ENCODE measurements at regions not wholly inside any gene's neighbourhood (a gene's known extent, or its start where the extent isn't known, plus 50 kb on each side); places are given as distances from the start of the nearest gene placed in this dataset.

- no peaks in the 10 kb centered on the region for H3K9me2 ChIP-seq (replicated peaks; ENCODE audit: insufficient read depth, low read length)
- peak overlapping the region; percentile 70; the same call in 1 of the 2 replicates for H2AFZ ChIP-seq (ENCODE audit: low read length)
- H3K4me2 ChIP-seq (ENCODE audit: low read depth, low read length): peak overlapping the region; percentile 84
- no peaks in the 10 kb centered on the region for H3K27me3 ChIP-seq (replicated peaks; ENCODE audit: insufficient read depth, low read length)
- H3K9me3 ChIP-seq (replicated peaks; ENCODE audit: insufficient read depth, low read length): no peaks in the 10 kb centered on the region
- no peaks in the 10 kb centered on the region for H3K79me2 ChIP-seq (ENCODE audit: low read length)
- peak overlapping the region; percentile 52; the same call in 1 of the 2 replicates for H3K27ac ChIP-seq (ENCODE audit: low read length)
- TF ChIP-seq EZH2phosphoT487 (IDR thresholded peaks at IDR 0.05; ENCODE audit: low read length) (no peak), EZH2 (optimal IDR thresholded peaks at IDR 0.05; ENCODE audit: low read depth, low read length) (no peak)
- H3K9ac ChIP-seq (ENCODE audit: low read length): peak overlapping the region; percentile 22; the same call in 1 of the 2 replicates
- no peak overlapping the region for H3K4me3 ChIP-seq (ENCODE audit: low read length)
- no peaks in the 10 kb centered on the region for H3K36me3 ChIP-seq (replicated peaks; ENCODE audit: insufficient read depth, low read length)
- peaks cover 26% of the 10 kb centered on the region for H3K4me1 ChIP-seq (ENCODE audit: low read length)
- H4K20me1 ChIP-seq (ENCODE audit: insufficient read depth, low read length): no peaks in the 10 kb centered on the region
- peaks cover 7% of the 10 kb centered on the region for H3F3A ChIP-seq (ENCODE audit: insufficient read depth, low read length)
- no peak for DNase-seq
Observed at GRCh38 chr12:92047393-92047826, 98.2 kb downstream of the BTG1 start.

GRCh38 chr12:92046557-92047392 is 98.9 kb downstream of the BTG1 start:
- Histone ChIP-seq H3K9me2 (replicated peaks; ENCODE audit: insufficient read depth, low read length) (no peaks in the 10 kb centered on the region), H4K20me1 (ENCODE audit: insufficient read depth, low read length) (no peaks in the 10 kb centered on the region), H3K4me3 (ENCODE audit: low read length) (peak overlapping the region; percentile 44), H3K27me3 (replicated peaks; ENCODE audit: insufficient read depth, low read length) (no peaks in the 10 kb centered on the region), H3F3A (ENCODE audit: insufficient read depth, low read length) (peaks cover 10% of the 10 kb centered on the region), H3K9me3 (replicated peaks; ENCODE audit: insufficient read depth, low read length) (no peaks in the 10 kb centered on the region), H2AFZ (ENCODE audit: low read length) (peak overlapping the region; percentile 70), H3K27ac (ENCODE audit: low read length) (peak overlapping the region; percentile 52), H3K4me2 (ENCODE audit: low read depth, low read length) (peak overlapping the region; percentile 84), H3K4me1 (ENCODE audit: low read length) (peaks cover 28% of the 10 kb centered on the region), H3K79me2 (ENCODE audit: low read length) (no peaks in the 10 kb centered on the region), H3K36me3 (replicated peaks; ENCODE audit: insufficient read depth, low read length) (no peaks in the 10 kb centered on the region), H3K9ac (ENCODE audit: low read length) (peak overlapping the region; percentile 22; the same call in 1 of the 2 replicates)
- TF ChIP-seq EZH2phosphoT487 (IDR thresholded peaks at IDR 0.05; ENCODE audit: low read length) (no peak), CTCF (IDR thresholded peaks at IDR 0.05; ENCODE audit: low read length) (no peak), EZH2 (optimal IDR thresholded peaks at IDR 0.05; ENCODE audit: low read depth, low read length) (no peak)
- peak; percentile 32 for DNase-seq

- no peak for DNase-seq
- H3K79me2 ChIP-seq (ENCODE audit: low read length): no peaks in the 10 kb centered on the region
Observed at GRCh38 chr12:92045852-92046251, 99.8 kb downstream of the BTG1 start.

More at GRCh38 chr12:92045852-92046251, 99.8 kb downstream of the BTG1 start:
- Histone ChIP-seq H3K36me3 (replicated peaks; ENCODE audit: insufficient read depth, low read length) (no peaks in the 10 kb centered on the region), H3K27me3 (replicated peaks; ENCODE audit: insufficient read depth, low read length) (no peaks in the 10 kb centered on the region), H3F3A (ENCODE audit: insufficient read depth, low read length) (peaks cover 13% of the 10 kb centered on the region), H3K9ac (ENCODE audit: low read length) (no peak overlapping the region), H4K20me1 (ENCODE audit: insufficient read depth, low read length) (no peaks in the 10 kb centered on the region), H3K27ac (ENCODE audit: low read length) (no peak overlapping the region; the same call in 1 of the 2 replicates), H3K4me1 (ENCODE audit: low read length) (peaks cover 28% of the 10 kb centered on the region), H3K9me2 (replicated peaks; ENCODE audit: insufficient read depth, low read length) (no peaks in the 10 kb centered on the region), H3K4me2 (ENCODE audit: low read depth, low read length) (peak overlapping the region; percentile 84; the same call in 1 of the 2 replicates), H3K9me3 (replicated peaks; ENCODE audit: insufficient read depth, low read length) (no peaks in the 10 kb centered on the region), H3K4me3 (ENCODE audit: low read length) (no peak overlapping the region), H2AFZ (ENCODE audit: low read length) (peak overlapping the region; percentile 70; the same call in 1 of the 2 replicates)
- TF ChIP-seq EZH2phosphoT487 (IDR thresholded peaks at IDR 0.05; ENCODE audit: low read length) (no peak), EZH2 (optimal IDR thresholded peaks at IDR 0.05; ENCODE audit: low read depth, low read length) (no peak), CTCF (IDR thresholded peaks at IDR 0.05; ENCODE audit: low read length) (no peak)
